Neutrophil (primary cell): ENCODE measurements at regions not wholly inside any gene's neighbourhood (a gene's known extent, or its start where the extent isn't known, plus 50 kb on each side); places are given as distances from the start of the nearest gene placed in this dataset.

ENCODE experiments used
- H3K27ac ChIP-seq: fragments of 200-600 bp; sonication (generic); 2 replicates; pipeline ENCODE4 v1.5.1; 2016; ENCODE audit warnings: mild to moderate bottlenecking, moderate library complexity
- H3K27me3 ChIP-seq: fragments of 200-600 bp; sonication (generic); 2 replicates; pipeline ENCODE4 v1.6.0; 2016; ENCODE audit warnings: mild to moderate bottlenecking
- H3K36me3 ChIP-seq: fragments of 200-600 bp; sonication (generic); 2 replicates; pipeline ENCODE4 v1.5.1; 2017
- H3K4me1 ChIP-seq, 2 experiments: fragments of 200-600 bp in 1 of 2; sonication (generic) in 1 of 2; 1 replicate in 1 of 2; 2 replicates in 1 of 2; pipeline versions ENCODE4 v1.5.1 to v1.6.1; 2013 to 2016; ENCODE audit warnings: low read depth in 1 of 2, low read length in 1 of 2, mild to moderate bottlenecking in 1 of 2, moderate library complexity in 1 of 2; ENCODE audit not compliant: control insufficient read depth in 1 of 2, insufficient read depth in 1 of 2
- H3K4me3 ChIP-seq, 2 experiments: fragments of 200-600 bp in 1 of 2; sonication (generic) in 1 of 2; 1 replicate in 1 of 2; 2 replicates in 1 of 2; pipeline ENCODE4 v1.5.1; 2013 to 2016; ENCODE audit warnings: low read depth in 1 of 2, low read length in 1 of 2, mild to moderate bottlenecking in 1 of 2, moderate library complexity in 1 of 2
- H3K9me3 ChIP-seq: fragments of 200-600 bp; sonication (generic); 2 replicates; pipeline ENCODE4 v1.5.1; 2016
- TF ChIP-seq, protein P1 (sequence below): fragments of 200-600 bp; sonication (generic); IDR thresholded peaks from 2 replicates; pipeline ENCODE4 v1.5.1; 2016; ENCODE audit warnings: antibody characterized with exemption

DNA sequence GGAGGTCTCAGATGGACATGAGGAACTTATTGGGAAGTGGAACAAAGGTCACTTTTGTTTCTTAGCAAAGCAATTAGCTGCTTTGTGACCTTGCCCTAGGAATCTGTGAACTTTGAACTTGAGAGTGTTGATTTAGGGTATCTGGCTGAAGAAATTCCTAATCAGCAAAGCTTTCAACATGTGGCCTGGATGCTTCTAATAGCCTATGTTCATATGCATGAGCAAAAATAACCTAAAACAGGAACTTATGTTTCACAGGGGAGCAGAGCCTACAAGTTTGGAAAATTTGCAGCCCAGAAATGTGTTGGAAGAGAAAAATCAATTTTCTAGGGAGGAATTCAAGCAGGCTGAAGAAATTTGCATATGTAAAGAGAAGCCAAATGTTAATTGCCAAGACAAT is 405.8 kb upstream of the SALL3 start:
- TF ChIP-seq, protein P1, sequence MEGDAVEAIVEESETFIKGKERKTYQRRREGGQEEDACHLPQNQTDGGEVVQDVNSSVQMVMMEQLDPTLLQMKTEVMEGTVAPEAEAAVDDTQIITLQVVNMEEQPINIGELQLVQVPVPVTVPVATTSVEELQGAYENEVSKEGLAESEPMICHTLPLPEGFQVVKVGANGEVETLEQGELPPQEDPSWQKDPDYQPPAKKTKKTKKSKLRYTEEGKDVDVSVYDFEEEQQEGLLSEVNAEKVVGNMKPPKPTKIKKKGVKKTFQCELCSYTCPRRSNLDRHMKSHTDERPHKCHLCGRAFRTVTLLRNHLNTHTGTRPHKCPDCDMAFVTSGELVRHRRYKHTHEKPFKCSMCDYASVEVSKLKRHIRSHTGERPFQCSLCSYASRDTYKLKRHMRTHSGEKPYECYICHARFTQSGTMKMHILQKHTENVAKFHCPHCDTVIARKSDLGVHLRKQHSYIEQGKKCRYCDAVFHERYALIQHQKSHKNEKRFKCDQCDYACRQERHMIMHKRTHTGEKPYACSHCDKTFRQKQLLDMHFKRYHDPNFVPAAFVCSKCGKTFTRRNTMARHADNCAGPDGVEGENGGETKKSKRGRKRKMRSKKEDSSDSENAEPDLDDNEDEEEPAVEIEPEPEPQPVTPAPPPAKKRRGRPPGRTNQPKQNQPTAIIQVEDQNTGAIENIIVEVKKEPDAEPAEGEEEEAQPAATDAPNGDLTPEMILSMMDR = no peak
- Histone ChIP-seq H3K4me1 (no peaks in the 10 kb centered on the region), H3K27me3 (no peaks in the 10 kb centered on the region), H3K36me3 (no peaks in the 10 kb centered on the region), H3K27ac (no peak overlapping the region), H3K4me3 (no peak overlapping the region), H3K9me3 (peaks cover 5% of the 10 kb centered on the region)

DNA sequence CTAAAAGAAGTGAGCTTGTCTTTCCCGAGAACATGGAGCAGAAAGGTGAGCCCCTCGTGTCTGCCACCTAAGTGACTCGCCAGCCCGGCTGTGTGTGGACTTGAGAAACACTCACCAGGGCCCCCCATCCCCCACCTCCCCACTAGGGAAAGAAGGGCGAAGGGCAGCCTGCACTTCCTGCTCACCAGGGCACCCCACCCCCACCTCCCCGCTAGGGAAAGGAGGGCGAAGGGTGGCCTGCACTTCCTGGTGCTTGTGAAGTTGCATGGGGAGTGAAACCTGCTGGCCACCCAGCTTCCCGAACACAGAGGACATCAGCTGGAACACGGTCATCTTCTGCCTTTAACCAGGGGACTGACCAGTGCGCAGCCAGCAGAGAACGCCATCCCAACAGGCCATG is 402.7 kb upstream of the SALL3 start:
- TF ChIP-seq, protein P1 = no peak
- Histone ChIP-seq H3K9me3 (peaks cover 5% of the 10 kb centered on the region), H3K27ac (no peak overlapping the region), H3K4me1 (no peaks in the 10 kb centered on the region), H3K27me3 (no peaks in the 10 kb centered on the region), H3K36me3 (no peaks in the 10 kb centered on the region), H3K4me3 (no peak overlapping the region)

DNA sequence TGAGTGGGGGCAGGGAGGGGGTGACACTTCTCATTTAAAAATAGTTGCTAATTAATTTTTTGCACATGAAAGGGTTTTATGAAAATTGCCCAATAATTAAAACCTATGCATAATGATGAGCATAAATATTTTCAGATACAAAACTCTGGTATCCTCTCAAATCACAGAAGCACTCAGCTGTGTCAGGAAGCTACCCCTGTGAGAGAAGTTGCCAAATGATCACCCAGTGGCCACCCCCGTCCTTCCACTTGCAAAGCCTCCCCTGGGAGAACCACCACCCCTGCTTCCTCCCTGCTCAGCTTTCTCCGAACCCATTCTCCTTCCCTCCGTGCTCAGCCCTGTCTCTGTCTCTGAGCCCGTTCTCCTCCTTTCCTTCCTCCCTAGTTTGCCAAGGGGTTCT is 400.2 kb upstream of the SALL3 start:
- H3K4me3 ChIP-seq = no peak overlapping the region
- no peaks in the 10 kb centered on the region for H3K36me3 ChIP-seq
- no peaks in the 10 kb centered on the region for H3K27me3 ChIP-seq
- H3K4me1 ChIP-seq = no peaks in the 10 kb centered on the region
- H3K9me3 ChIP-seq = peaks cover 1% of the 10 kb centered on the region
- H3K27ac ChIP-seq = no peak overlapping the region
- TF ChIP-seq, protein P1 = no peak

DNA sequence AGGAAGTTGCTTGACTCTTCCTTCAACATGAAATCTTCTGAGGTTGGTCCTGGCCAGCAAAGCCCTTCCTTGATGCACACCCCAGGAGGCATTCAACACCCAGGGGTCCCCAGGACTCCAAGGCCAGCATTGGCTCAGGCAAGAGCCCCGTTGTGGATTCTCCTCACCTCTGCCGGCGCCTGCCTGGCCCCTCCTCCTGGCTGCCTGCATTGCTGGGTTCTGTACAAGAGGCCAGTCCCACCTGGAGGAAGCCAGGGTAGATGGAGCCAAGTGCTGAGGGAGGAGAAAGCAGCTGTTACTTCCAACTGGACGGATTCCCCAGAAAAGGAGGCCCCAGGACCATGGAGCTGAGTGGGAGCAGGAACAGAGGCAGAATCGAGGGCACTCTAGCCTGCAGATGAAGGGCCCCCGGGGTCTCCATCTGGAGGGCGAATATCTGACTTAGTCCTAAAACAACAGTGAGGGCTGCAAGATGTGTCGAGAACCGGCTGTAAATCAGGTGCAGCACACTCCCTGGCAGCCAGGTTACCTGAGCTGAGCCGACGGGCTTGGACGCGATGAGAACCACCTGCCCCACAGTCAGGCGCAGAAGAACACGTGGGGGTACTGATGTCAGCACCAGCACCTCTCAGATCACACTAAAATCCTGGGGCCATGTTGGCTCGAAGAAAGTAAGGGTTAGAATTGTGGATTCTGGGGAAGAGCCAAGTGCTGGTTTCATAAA is 399.6 kb upstream of the SALL3 start:
- Histone ChIP-seq H3K27ac (no peak overlapping the region), H3K4me1 (no peaks in the 10 kb centered on the region), H3K9me3 (no peaks in the 10 kb centered on the region), H3K36me3 (no peaks in the 10 kb centered on the region), H3K27me3 (no peaks in the 10 kb centered on the region), H3K4me3 (no peak overlapping the region)
- TF ChIP-seq, protein P1 = no peak

DNA sequence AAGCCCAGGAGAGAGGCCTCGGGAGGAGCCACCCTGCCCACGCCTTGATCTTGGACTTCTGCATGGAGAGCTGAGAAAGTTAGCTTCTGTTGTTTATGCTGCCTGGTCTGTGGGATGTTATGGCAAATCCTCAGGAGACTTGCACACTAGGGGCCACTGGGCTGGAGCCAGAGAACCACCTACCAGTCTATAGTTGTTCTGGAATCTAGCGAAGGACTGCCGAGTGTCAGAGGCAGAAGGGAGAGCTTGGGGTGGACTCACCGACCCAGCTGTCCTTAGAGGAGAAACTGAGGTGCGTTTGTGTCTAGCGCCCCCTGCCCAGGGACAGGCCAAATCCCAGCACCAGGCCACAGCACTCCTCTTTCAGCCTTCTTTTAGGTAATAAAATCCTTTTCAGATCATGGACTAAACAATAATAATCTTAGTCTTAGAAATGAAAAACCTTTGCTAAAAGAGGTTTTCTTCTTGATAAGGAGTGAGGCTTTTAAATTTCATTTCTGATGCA is 398.7 kb upstream of the SALL3 start:
- H3K4me3 ChIP-seq = no peak overlapping the region
- no peaks in the 10 kb centered on the region for H3K9me3 ChIP-seq
- TF ChIP-seq, protein P1 = no peak
- H3K27me3 ChIP-seq = no peaks in the 10 kb centered on the region
- H3K36me3 ChIP-seq = no peaks in the 10 kb centered on the region
- H3K4me1 ChIP-seq = no peaks in the 10 kb centered on the region
- H3K27ac ChIP-seq = no peak overlapping the region
